ENCODE measurements at regions not wholly inside any gene's neighbourhood (a gene's known extent, or its start where the extent isn't known, plus 50 kb on each side); places are given as distances from the start of the nearest gene placed in this dataset.

- CTCF ChIA-PET: no interaction called here
- TF ChIP-seq CEBPB (IDR thresholded peaks at IDR 0.05) (no peak), RFX5 (IDR thresholded peaks at IDR 0.05) (no peak), RARB (CRISPR knock-in tag; IDR thresholded peaks at IDR 0.05) (no peak), BHLHE40 (IDR thresholded peaks at IDR 0.05; ENCODE audit: low read depth, low read length) (no peak), RAD21 (conservative IDR thresholded peaks at IDR 0.05 in 1 of 2, IDR thresholded peaks at IDR 0.05 in 1 of 2) (no peak), HOXA7 (CRISPR knock-in tag; IDR thresholded peaks at IDR 0.05) (no peak), EP300 (IDR thresholded peaks at IDR 0.05) (no peak), HES2 (IDR thresholded peaks at IDR 0.05) (no peak), MAZ (IDR thresholded peaks at IDR 0.05; ENCODE audit: borderline replicate concordance, low read depth, low read length) (no peak), ESRRA (IDR thresholded peaks at IDR 0.05; ENCODE audit: borderline replicate concordance, low read length) (no peak), JUNB (IDR thresholded peaks at IDR 0.05) (no peak), ZC3H11A (IDR thresholded peaks at IDR 0.05) (no peak), NR3C1 (IDR thresholded peaks at IDR 0.05) (no peak)
- TF ChIP-seq, protein P1, sequence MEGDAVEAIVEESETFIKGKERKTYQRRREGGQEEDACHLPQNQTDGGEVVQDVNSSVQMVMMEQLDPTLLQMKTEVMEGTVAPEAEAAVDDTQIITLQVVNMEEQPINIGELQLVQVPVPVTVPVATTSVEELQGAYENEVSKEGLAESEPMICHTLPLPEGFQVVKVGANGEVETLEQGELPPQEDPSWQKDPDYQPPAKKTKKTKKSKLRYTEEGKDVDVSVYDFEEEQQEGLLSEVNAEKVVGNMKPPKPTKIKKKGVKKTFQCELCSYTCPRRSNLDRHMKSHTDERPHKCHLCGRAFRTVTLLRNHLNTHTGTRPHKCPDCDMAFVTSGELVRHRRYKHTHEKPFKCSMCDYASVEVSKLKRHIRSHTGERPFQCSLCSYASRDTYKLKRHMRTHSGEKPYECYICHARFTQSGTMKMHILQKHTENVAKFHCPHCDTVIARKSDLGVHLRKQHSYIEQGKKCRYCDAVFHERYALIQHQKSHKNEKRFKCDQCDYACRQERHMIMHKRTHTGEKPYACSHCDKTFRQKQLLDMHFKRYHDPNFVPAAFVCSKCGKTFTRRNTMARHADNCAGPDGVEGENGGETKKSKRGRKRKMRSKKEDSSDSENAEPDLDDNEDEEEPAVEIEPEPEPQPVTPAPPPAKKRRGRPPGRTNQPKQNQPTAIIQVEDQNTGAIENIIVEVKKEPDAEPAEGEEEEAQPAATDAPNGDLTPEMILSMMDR (IDR thresholded peaks at IDR 0.05): no peak
These were observed 154.2 kb upstream of the RMP24 start for GRCh38 chr18:35818353-35818667.

DNA sequence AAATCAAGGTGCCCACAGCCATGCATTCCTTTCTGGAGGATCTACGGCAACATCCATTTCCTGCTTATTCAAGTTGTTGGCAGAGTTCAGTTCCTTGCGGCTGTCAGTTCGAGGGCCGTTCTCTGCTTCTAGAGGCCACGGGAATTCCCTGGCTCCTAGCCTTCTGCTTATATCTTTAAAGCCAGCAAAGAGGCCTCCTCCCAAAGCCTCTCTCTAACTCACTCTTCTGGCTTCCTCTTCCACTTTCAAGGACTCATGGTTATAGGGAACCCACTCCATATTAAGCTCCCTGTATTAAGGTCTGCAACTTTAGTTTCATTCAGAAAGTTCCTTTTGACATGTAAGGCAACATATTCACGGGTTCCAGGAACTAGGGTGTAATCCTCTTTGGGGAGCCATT, 150.1 kb upstream of the RMP24 start:
- DNase-seq (ENCODE audit: low read depth in 1 of 2, low spot score in 1 of 2) (no peak), FAIRE-seq (no peak), ATAC-seq (no peak)
- Histone ChIP-seq H3K4me1 (no peaks in the 10 kb centered on the region), H3K4me2 (no peak overlapping the region), H3K27ac (no peak overlapping the region), H3K4me3 (no peak overlapping the region), H3K9me3 (no peaks in the 10 kb centered on the region)
- POLR2A ChIA-PET: no interaction called here
- TF ChIP-seq JUN (IDR thresholded peaks at IDR 0.05): no peak
- no peak for TF ChIP-seq FOSB (CRISPR knock-in tag; IDR thresholded peaks at IDR 0.05)
- no peak for TF ChIP-seq GATA3 (IDR thresholded peaks at IDR 0.05; ENCODE audit: borderline replicate concordance)
- TF ChIP-seq MAZ (IDR thresholded peaks at IDR 0.05; ENCODE audit: borderline replicate concordance, low read depth, low read length): no peak
- TF ChIP-seq REST (IDR thresholded peaks at IDR 0.05): no peak
- no peak for TF ChIP-seq RARB (CRISPR knock-in tag; IDR thresholded peaks at IDR 0.05)
- TF ChIP-seq ZSCAN20 (CRISPR knock-in tag; IDR thresholded peaks at IDR 0.05): no peak
- TF ChIP-seq NFE2L2 (conservative IDR thresholded peaks at IDR 0.05; ENCODE audit: low read length): no peak
- no peak for TF ChIP-seq RAD21 (conservative IDR thresholded peaks at IDR 0.05 in 1 of 2, IDR thresholded peaks at IDR 0.05 in 1 of 2)
- no peak for TF ChIP-seq JUNB (IDR thresholded peaks at IDR 0.05)
- TF ChIP-seq HOXB5 (CRISPR knock-in tag; IDR thresholded peaks at IDR 0.05): no peak
- TF ChIP-seq, protein P2, sequence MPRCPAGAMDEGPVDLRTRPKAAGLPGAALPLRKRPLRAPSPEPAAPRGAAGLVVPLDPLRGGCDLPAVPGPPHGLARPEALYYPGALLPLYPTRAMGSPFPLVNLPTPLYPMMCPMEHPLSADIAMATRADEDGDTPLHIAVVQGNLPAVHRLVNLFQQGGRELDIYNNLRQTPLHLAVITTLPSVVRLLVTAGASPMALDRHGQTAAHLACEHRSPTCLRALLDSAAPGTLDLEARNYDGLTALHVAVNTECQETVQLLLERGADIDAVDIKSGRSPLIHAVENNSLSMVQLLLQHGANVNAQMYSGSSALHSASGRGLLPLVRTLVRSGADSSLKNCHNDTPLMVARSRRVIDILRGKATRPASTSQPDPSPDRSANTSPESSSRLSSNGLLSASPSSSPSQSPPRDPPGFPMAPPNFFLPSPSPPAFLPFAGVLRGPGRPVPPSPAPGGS (IDR thresholded peaks at IDR 0.05): no peak
- TF ChIP-seq CEBPB (IDR thresholded peaks at IDR 0.05): no peak
- TF ChIP-seq TP53 (CRISPR knock-in tag; IDR thresholded peaks at IDR 0.05): no peak
- CTCF ChIA-PET: no interaction called here
- whole genome bisulfite sequencing (ENCODE audit: missing lambda C conversion rate): 37% methylated on average over 6 of the region's 6 CpGs

More at GRCh38 chr18:35818353-35818667, 154.2 kb upstream of the RMP24 start:
- POLR2A ChIA-PET: no interaction called here
- FAIRE-seq (no peak), DNase-seq (ENCODE audit: low read depth in 1 of 2, low spot score in 1 of 2) (no peak), ATAC-seq (no peak)
- H3K4me2 ChIP-seq: no peak overlapping the region
- H3K27ac ChIP-seq: no peak overlapping the region
- H3K4me1 ChIP-seq: no peaks in the 10 kb centered on the region
- no peaks in the 10 kb centered on the region for H3K9me3 ChIP-seq
- WGBS (ENCODE audit: missing lambda C conversion rate): 40% methylated on average over 1 of the region's 12 CpGs
- no peak overlapping the region for H3K4me3 ChIP-seq
